T-helper 17 cell (primary cell): ENCODE measurements at regions not wholly inside any gene's neighbourhood (a gene's known extent, or its start where the extent isn't known, plus 50 kb on each side); places are given as distances from the start of the nearest gene placed in this dataset.

Source experiments
- ATAC-seq: fragments of 150-1000 bp; cut with Tn5 transposase; 2 replicates; pipeline ENCODE4 v1.10.0; 2021; ENCODE audit warnings: mild to moderate bottlenecking, moderate library complexity
- DNase-seq, 3 donors: peaks; one replicate each; pipeline versions ENCODE4 v3.0.0 to v3.0.0-alpha.2; 2020 to 2021
- H3K9me3 ChIP-seq: one replicate; pipeline ENCODE4 v1.7.0; 2013; ENCODE audit warnings: low read length, mild to moderate bottlenecking; ENCODE audit not compliant: control insufficient read depth, poor library complexity, severe bottlenecking
- H3K27ac Mint-ChIP-seq: one replicate; pipeline ENCODE4 v1.8.0; 2022; ENCODE audit warnings: mild to moderate bottlenecking, moderate library complexity, mixed read lengths
- H3K27me3 Mint-ChIP-seq: one replicate; pipeline ENCODE4 v1.8.0; 2022; ENCODE audit warnings: mixed read lengths
- H3K36me3 Mint-ChIP-seq: one replicate; pipeline ENCODE4 v1.8.0; 2022; ENCODE audit warnings: low read depth, mixed read lengths
- H3K4me1 Mint-ChIP-seq: one replicate; pipeline ENCODE4 v1.8.0; 2022; ENCODE audit warnings: mild to moderate bottlenecking, mixed read lengths
- H3K4me3 Mint-ChIP-seq: one replicate; pipeline ENCODE4 v1.8.0; 2022; ENCODE audit warnings: mild to moderate bottlenecking, moderate library complexity, mixed read lengths

- DNase-seq (no peak), ATAC-seq (no peak)
- no peaks in the 10 kb centered on the region for H3K9me3 ChIP-seq
- H3K4me3 Mint-ChIP-seq = no peak overlapping the region
- H3K36me3 Mint-ChIP-seq = no peaks in the 10 kb centered on the region
- no peaks in the 10 kb centered on the region for H3K4me1 Mint-ChIP-seq
- no peaks in the 10 kb centered on the region for H3K27me3 Mint-ChIP-seq
- H3K27ac Mint-ChIP-seq = no peak overlapping the region
Measured at GRCh38 chr4:125447551-125448290, 133.0 kb downstream of the FAT4 start.

- DNase-seq = no peak
- no peak for ATAC-seq
- no peak overlapping the region for H3K27ac Mint-ChIP-seq
- H3K4me1 Mint-ChIP-seq = no peaks in the 10 kb centered on the region
- no peaks in the 10 kb centered on the region for H3K27me3 Mint-ChIP-seq
- no peaks in the 10 kb centered on the region for H3K36me3 Mint-ChIP-seq
- no peak overlapping the region for H3K4me3 Mint-ChIP-seq
- no peaks in the 10 kb centered on the region for H3K9me3 ChIP-seq
Measured at GRCh38 chr4:125456075-125456474, 141.3 kb downstream of the FAT4 start.

- no peak for DNase-seq
- no peak for ATAC-seq
- Mint-ChIP-seq H3K27me3 (no peaks in the 10 kb centered on the region), H3K4me1 (no peaks in the 10 kb centered on the region), H3K36me3 (no peaks in the 10 kb centered on the region), H3K27ac (no peak overlapping the region), H3K4me3 (no peak overlapping the region)
- H3K9me3 ChIP-seq = no peaks in the 10 kb centered on the region
Measured at GRCh38 chr4:125459531-125459930, 144.8 kb downstream of the FAT4 start.

GRCh38 chr4:125461676-125462363 lies 147.1 kb downstream of the FAT4 start:
- no peak for ATAC-seq
- no peak for DNase-seq
- no peaks in the 10 kb centered on the region for H3K27me3 Mint-ChIP-seq
- no peaks in the 10 kb centered on the region for H3K9me3 ChIP-seq
- no peak overlapping the region for H3K4me3 Mint-ChIP-seq
- H3K36me3 Mint-ChIP-seq = no peaks in the 10 kb centered on the region
- no peaks in the 10 kb centered on the region for H3K4me1 Mint-ChIP-seq
- H3K27ac Mint-ChIP-seq = no peak overlapping the region

GRCh38 chr4:125464146-125464545 lies 149.4 kb downstream of the FAT4 start:
- Mint-ChIP-seq H3K36me3 (no peaks in the 10 kb centered on the region), H3K27ac (no peak overlapping the region), H3K4me1 (no peaks in the 10 kb centered on the region), H3K4me3 (no peak overlapping the region), H3K27me3 (no peaks in the 10 kb centered on the region)
- ATAC-seq (no peak), DNase-seq (no peak)
- H3K9me3 ChIP-seq = no peaks in the 10 kb centered on the region

GRCh38 chr4:125481334-125482045 lies 166.7 kb downstream of the FAT4 start:
- no peak overlapping the region for H3K27ac Mint-ChIP-seq
- H3K4me1 Mint-ChIP-seq = no peaks in the 10 kb centered on the region
- H3K36me3 Mint-ChIP-seq = no peaks in the 10 kb centered on the region
- no peak overlapping the region for H3K4me3 Mint-ChIP-seq
- DNase-seq = no peak
- no peak for ATAC-seq
- H3K27me3 Mint-ChIP-seq = no peaks in the 10 kb centered on the region
- H3K9me3 ChIP-seq = no peaks in the 10 kb centered on the region

GRCh38 chr4:125482822-125483221 lies 168.1 kb downstream of the FAT4 start:
- no peak overlapping the region for H3K27ac Mint-ChIP-seq
- no peak for DNase-seq

GRCh38 chr4:125483278-125483677 lies 168.5 kb downstream of the FAT4 start:
- Mint-ChIP-seq H3K36me3 (no peaks in the 10 kb centered on the region), H3K4me3 (no peak overlapping the region), H3K4me1 (no peaks in the 10 kb centered on the region), H3K27me3 (no peaks in the 10 kb centered on the region), H3K27ac (no peak overlapping the region)
- H3K9me3 ChIP-seq = no peaks in the 10 kb centered on the region
- DNase-seq (no peak), ATAC-seq (no peak)

More at GRCh38 chr4:125482822-125483221, 168.1 kb downstream of the FAT4 start:
- no peak overlapping the region for H3K4me3 Mint-ChIP-seq
- H3K27me3 Mint-ChIP-seq = no peaks in the 10 kb centered on the region
- no peaks in the 10 kb centered on the region for H3K4me1 Mint-ChIP-seq
- no peak for ATAC-seq
- no peaks in the 10 kb centered on the region for H3K36me3 Mint-ChIP-seq
- no peaks in the 10 kb centered on the region for H3K9me3 ChIP-seq

- H3K4me3 Mint-ChIP-seq = no peak overlapping the region
- H3K27me3 Mint-ChIP-seq = no peaks in the 10 kb centered on the region
- DNase-seq = no peak
- no peak for ATAC-seq
- H3K36me3 Mint-ChIP-seq = no peaks in the 10 kb centered on the region
- no peak overlapping the region for H3K27ac Mint-ChIP-seq
- no peaks in the 10 kb centered on the region for H3K4me1 Mint-ChIP-seq
- H3K9me3 ChIP-seq = no peaks in the 10 kb centered on the region
Measured at GRCh38 chr4:125484912-125485311, 170.2 kb downstream of the FAT4 start.

- no peak overlapping the region for H3K4me3 Mint-ChIP-seq
- H3K27ac Mint-ChIP-seq = no peak overlapping the region
Measured at GRCh38 chr4:125486351-125486750, 171.6 kb downstream of the FAT4 start.

GRCh38 chr4:125489952-125490690 lies 175.4 kb downstream of the FAT4 start:
- Mint-ChIP-seq H3K27ac (no peak overlapping the region), H3K4me1 (no peaks in the 10 kb centered on the region), H3K4me3 (no peak overlapping the region), H3K36me3 (no peaks in the 10 kb centered on the region), H3K27me3 (no peaks in the 10 kb centered on the region)
- H3K9me3 ChIP-seq = no peaks in the 10 kb centered on the region
- ATAC-seq (no peak), DNase-seq (no peak)

More at GRCh38 chr4:125486351-125486750, 171.6 kb downstream of the FAT4 start:
- ATAC-seq (no peak), DNase-seq (no peak)
- Mint-ChIP-seq H3K36me3 (no peaks in the 10 kb centered on the region), H3K4me1 (no peaks in the 10 kb centered on the region), H3K27me3 (no peaks in the 10 kb centered on the region)
- no peaks in the 10 kb centered on the region for H3K9me3 ChIP-seq

- DNase-seq (no peak), ATAC-seq (no peak)
- Mint-ChIP-seq H3K36me3 (no peaks in the 10 kb centered on the region), H3K27me3 (no peaks in the 10 kb centered on the region), H3K27ac (no peak overlapping the region), H3K4me3 (no peak overlapping the region), H3K4me1 (no peaks in the 10 kb centered on the region)
- H3K9me3 ChIP-seq = no peaks in the 10 kb centered on the region
Measured at GRCh38 chr4:125492957-125493356, 178.2 kb downstream of the FAT4 start.

- no peaks in the 10 kb centered on the region for H3K27me3 Mint-ChIP-seq
Measured at GRCh38 chr4:125497861-125498260, 183.1 kb downstream of the FAT4 start.

More at GRCh38 chr4:125497861-125498260, 183.1 kb downstream of the FAT4 start:
- H3K4me3 Mint-ChIP-seq = no peak overlapping the region
- H3K4me1 Mint-ChIP-seq = no peaks in the 10 kb centered on the region
- H3K27ac Mint-ChIP-seq = no peak overlapping the region
- H3K36me3 Mint-ChIP-seq = no peaks in the 10 kb centered on the region
- DNase-seq (no peak), ATAC-seq (no peak)
- H3K9me3 ChIP-seq = no peaks in the 10 kb centered on the region
